ENCODE measurements at regions not wholly inside any gene's neighbourhood (a gene's known extent, or its start where the extent isn't known, plus 50 kb on each side); places are given as distances from the start of the nearest gene placed in this dataset.

DNA sequence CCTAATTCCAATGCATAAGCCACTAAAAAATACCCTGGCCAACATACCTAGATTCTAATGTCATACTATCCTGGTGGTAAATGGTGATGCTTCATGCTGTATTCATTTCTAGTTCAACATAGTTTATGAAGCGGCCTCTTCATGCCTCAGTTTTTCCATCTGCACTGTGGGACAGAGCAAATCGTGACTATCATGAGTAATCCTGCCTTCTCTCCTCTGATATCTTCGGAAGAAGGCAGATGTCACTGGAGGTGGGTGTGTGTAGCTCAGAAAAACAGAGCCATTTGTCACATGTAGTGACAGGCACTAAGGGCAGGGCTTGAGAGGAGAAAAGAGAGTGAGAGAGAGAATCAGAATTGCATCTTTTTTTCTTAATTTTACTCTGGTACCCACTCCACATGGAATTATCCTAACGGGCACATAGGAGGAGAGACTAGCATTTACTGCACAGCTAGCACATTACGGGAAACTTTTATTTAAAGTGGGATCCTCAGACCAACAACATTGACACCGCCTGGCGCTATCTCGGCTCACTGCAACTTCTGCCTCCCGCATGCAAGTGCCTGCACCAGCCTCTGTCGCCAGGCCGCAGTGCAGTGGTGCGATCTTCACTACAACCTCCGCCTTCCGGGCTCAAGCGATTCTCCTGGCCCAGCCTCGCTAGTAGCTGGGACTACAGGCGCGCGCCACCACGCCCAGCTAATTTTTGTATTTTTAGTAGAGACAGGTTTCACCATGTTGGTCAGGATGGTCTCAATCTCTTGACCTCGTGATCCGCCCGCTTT is 78.4 kb upstream of the KCNA3 start:
- peaks cover 6% of the 10 kb centered on the region for H3K27me3 Mint-ChIP-seq (ENCODE audit: low read depth)
- no peak for DNase-seq (ENCODE audit: low spot score)
- H3K27ac Mint-ChIP-seq (ENCODE audit: unreplicated experiment), result no peak overlapping the region
- no peaks in the 10 kb centered on the region for H3K36me3 Mint-ChIP-seq (ENCODE audit: low read depth)
- H3K4me3 Mint-ChIP-seq (ENCODE audit: unreplicated experiment), result no peak overlapping the region
- TF ChIP-seq, protein P1, sequence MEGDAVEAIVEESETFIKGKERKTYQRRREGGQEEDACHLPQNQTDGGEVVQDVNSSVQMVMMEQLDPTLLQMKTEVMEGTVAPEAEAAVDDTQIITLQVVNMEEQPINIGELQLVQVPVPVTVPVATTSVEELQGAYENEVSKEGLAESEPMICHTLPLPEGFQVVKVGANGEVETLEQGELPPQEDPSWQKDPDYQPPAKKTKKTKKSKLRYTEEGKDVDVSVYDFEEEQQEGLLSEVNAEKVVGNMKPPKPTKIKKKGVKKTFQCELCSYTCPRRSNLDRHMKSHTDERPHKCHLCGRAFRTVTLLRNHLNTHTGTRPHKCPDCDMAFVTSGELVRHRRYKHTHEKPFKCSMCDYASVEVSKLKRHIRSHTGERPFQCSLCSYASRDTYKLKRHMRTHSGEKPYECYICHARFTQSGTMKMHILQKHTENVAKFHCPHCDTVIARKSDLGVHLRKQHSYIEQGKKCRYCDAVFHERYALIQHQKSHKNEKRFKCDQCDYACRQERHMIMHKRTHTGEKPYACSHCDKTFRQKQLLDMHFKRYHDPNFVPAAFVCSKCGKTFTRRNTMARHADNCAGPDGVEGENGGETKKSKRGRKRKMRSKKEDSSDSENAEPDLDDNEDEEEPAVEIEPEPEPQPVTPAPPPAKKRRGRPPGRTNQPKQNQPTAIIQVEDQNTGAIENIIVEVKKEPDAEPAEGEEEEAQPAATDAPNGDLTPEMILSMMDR (IDR thresholded peaks at IDR 0.05), result no peak
- H3K9me3 Mint-ChIP-seq (ENCODE audit: low read depth), result no peaks in the 10 kb centered on the region
- no peaks in the 10 kb centered on the region for H3K4me1 Mint-ChIP-seq (ENCODE audit: low read depth)

DNA sequence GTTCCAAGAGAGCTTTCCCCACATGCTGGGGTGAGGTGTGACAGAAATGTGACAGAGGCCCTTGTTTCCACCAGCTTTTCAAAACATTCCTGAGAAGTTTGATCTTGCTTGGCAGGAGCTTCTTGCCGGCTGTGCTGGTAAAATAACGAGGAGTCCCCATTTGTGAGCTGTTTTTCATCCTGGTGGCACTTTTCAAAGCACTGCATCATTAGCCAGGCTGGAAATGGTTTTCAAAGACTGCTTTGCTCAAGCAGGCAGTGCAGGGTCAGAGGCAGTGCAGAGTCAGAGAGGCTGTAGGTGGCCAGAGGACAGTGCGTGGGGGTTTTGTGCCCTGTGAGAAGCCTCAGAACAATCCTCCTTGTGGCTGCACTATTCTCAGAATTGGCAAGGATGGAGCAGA is 75.8 kb upstream of the KCNA3 start:
- no peak overlapping the region for H3K4me3 Mint-ChIP-seq (ENCODE audit: unreplicated experiment)
- peaks cover 6% of the 10 kb centered on the region for H3K27me3 Mint-ChIP-seq (ENCODE audit: low read depth)
- no peaks in the 10 kb centered on the region for H3K4me1 Mint-ChIP-seq (ENCODE audit: low read depth)
- H3K36me3 Mint-ChIP-seq (ENCODE audit: low read depth), result no peaks in the 10 kb centered on the region
- TF ChIP-seq, protein P1 (IDR thresholded peaks at IDR 0.05), result no peak
- no peak overlapping the region for H3K27ac Mint-ChIP-seq (ENCODE audit: unreplicated experiment)
- no peak for DNase-seq (ENCODE audit: low spot score)
- no peaks in the 10 kb centered on the region for H3K9me3 Mint-ChIP-seq (ENCODE audit: low read depth)

DNA sequence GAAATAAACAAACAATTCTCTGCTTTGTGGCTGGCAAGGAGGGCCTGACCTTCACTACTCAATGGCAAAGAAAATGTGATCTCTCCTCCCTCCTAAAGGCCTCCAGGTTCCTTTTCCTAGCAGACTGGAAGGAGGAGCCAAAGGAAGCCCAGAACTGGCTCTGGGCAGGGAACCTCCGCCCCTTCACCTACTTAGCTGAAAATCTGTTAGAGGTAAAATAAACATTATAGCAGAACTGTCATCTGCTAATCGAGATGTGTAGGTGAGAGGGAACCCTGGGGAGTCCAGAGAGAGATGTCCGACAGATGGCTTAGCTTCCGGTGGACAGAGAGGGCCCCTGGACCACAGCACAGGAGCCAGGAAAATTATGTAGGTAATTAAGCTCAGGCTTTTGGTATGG is 75.2 kb upstream of the KCNA3 start:
- no peak overlapping the region for H3K4me3 Mint-ChIP-seq (ENCODE audit: unreplicated experiment)
- peaks cover 4% of the 10 kb centered on the region for H3K27me3 Mint-ChIP-seq (ENCODE audit: low read depth)
- H3K4me1 Mint-ChIP-seq (ENCODE audit: low read depth), result no peaks in the 10 kb centered on the region
- no peak for DNase-seq (ENCODE audit: low spot score)
- no peaks in the 10 kb centered on the region for H3K36me3 Mint-ChIP-seq (ENCODE audit: low read depth)
- H3K9me3 Mint-ChIP-seq (ENCODE audit: low read depth), result no peaks in the 10 kb centered on the region
- no peak overlapping the region for H3K27ac Mint-ChIP-seq (ENCODE audit: unreplicated experiment)
- TF ChIP-seq, protein P1 (IDR thresholded peaks at IDR 0.05), result no peak

DNA sequence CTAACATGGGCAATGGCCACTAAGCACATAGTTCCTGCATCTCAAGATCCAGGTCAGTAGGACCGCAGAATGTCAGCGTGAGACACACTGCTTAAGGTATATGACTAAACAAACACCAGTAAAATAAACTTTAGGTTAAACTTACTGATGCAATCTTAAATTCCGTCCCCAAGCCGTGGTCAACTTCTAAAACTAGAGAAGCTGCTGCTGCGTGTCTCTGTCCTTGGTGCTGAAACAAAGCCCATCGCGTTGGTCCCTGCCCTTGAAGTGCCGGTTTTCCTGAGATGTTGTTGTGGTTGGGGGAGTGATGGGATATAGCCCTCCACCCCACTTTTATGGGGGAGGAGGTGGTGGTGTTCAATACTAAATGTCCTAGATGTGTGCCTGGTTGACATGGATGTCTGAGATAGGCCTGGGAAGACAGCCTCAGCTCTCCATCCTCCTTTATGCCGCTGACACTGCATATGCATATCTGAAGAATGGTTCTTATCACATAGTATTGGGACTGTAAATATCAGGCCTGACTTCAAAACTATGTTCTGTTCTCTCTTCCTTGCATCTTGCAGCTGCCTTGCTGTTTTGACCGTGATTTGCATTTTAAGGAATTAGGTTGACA is 72.0 kb upstream of the KCNA3 start:
- Mint-ChIP-seq H3K4me3 (ENCODE audit: unreplicated experiment) (no peak overlapping the region), H3K36me3 (ENCODE audit: low read depth) (no peaks in the 10 kb centered on the region), H3K27me3 (ENCODE audit: low read depth) (peaks cover 8% of the 10 kb centered on the region), H3K9me3 (ENCODE audit: low read depth) (no peaks in the 10 kb centered on the region), H3K4me1 (ENCODE audit: low read depth) (no peaks in the 10 kb centered on the region), H3K27ac (ENCODE audit: unreplicated experiment) (no peak overlapping the region)
- TF ChIP-seq, protein P1 (IDR thresholded peaks at IDR 0.05), result no peak
- DNase-seq (ENCODE audit: low spot score), result no peak

DNA sequence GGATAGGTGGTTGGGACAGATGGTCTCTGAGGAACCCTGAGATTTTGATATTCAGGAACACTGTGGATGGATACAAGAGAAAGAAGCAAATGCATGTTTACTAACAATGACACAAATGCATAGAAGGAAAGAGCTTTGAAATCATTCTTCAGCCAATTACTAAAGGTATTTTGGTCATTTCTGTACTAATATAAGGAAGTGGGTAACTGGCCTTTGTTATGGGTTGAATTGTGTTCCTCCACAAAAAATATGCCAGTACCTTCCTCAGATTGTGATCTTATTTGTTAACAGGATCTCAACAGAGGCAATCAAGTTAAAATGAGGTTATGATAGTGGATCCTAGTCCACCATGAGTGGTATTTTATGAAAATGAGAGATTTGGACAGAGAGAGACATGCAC is 68.7 kb upstream of the KCNA3 start:
- Mint-ChIP-seq H3K27me3 (ENCODE audit: low read depth) (peaks cover 6% of the 10 kb centered on the region), H3K36me3 (ENCODE audit: low read depth) (no peaks in the 10 kb centered on the region)
- TF ChIP-seq, protein P1 (IDR thresholded peaks at IDR 0.05), result no peak

More for the DNA sequence above, 68.7 kb upstream of the KCNA3 start:
- no peak overlapping the region for H3K27ac Mint-ChIP-seq (ENCODE audit: unreplicated experiment)
- no peak for DNase-seq (ENCODE audit: low spot score)
- H3K4me3 Mint-ChIP-seq (ENCODE audit: unreplicated experiment), result no peak overlapping the region
- no peaks in the 10 kb centered on the region for H3K9me3 Mint-ChIP-seq (ENCODE audit: low read depth)
- no peaks in the 10 kb centered on the region for H3K4me1 Mint-ChIP-seq (ENCODE audit: low read depth)

Data from chondrocyte (in vitro differentiated cells).